Lung (tissue), 11 donors: ENCODE measurements at regions not wholly inside any gene's neighbourhood (a gene's known extent, or its start where the extent isn't known, plus 50 kb on each side); places are given as distances from the start of the nearest gene placed in this dataset.
A peak's percentile ranks its signal among the peaks of the same experiment; 100 is the strongest.

ENCODE experiments used
- ATAC-seq: fragments of 200-7000 bp; cut with Tn5 transposase; one replicate; pipeline ENCODE4 v1.9.1; 2020; ENCODE audit warnings: moderate number of reproducible peaks; ENCODE audit not compliant: insufficient read depth, low FRiP score
- DNase-seq, 3 donors: peaks; one replicate each; pipeline ENCODE4 v3.0.0-alpha.2; 2013 to 2017
- H3K27ac ChIP-seq, 2 donors: one replicate each; pipeline ENCODE4 v1.5.1; 2013; ENCODE audit warnings: mild to moderate bottlenecking in 2 of 2, moderate library complexity in 2 of 2, control low read depth in 1 of 2, inconsistent platforms in 1 of 2, low read depth in 1 of 2, low read length in 1 of 2
- H3K27me3 ChIP-seq, 3 donors: one replicate each; pipeline ENCODE4 v1.5.1; 2013; ENCODE audit warnings: low read length in 2 of 3; ENCODE audit not compliant: control insufficient read depth in 3 of 3, insufficient read depth in 3 of 3
- H3K36me3 ChIP-seq, 4 donors: one replicate each; pipeline ENCODE4 v1.5.1; 2013; ENCODE audit warnings: low read length in 4 of 4, mild to moderate bottlenecking in 1 of 4, moderate library complexity in 1 of 4; ENCODE audit not compliant: control insufficient read depth in 4 of 4, insufficient read depth in 4 of 4
- H3K4me1 ChIP-seq, 5 donors: one replicate each; pipeline ENCODE4 v1.5.1; 2013; ENCODE audit warnings: low read length in 5 of 5, mild to moderate bottlenecking in 2 of 5, moderate library complexity in 1 of 5; ENCODE audit not compliant: control insufficient read depth in 5 of 5, insufficient read depth in 5 of 5
- H3K4me3 ChIP-seq: one replicate; pipeline ENCODE4 v1.5.1; 2013; ENCODE audit warnings: mild to moderate bottlenecking, control low read depth, moderate library complexity
- H3K9ac ChIP-seq, 2 donors: one replicate each; pipeline ENCODE4 v1.5.1; 2013; ENCODE audit warnings: low read length in 2 of 2, control low read depth in 1 of 2; ENCODE audit not compliant: insufficient read depth in 1 of 2
- H3K9me3 ChIP-seq, 4 donors: one replicate each; pipeline ENCODE4 v1.5.1; 2013; ENCODE audit warnings: low read length in 3 of 4, mild to moderate bottlenecking in 1 of 4, moderate library complexity in 1 of 4; ENCODE audit not compliant: control insufficient read depth in 4 of 4, insufficient read depth in 3 of 4
- WGBS, 2 donors: extraction: QIAGEN DNeasy Blood & Tissue Kit; methylation state at CpG; one replicate each; pipeline ENCODE4 v1.1.7; 2013; 5-methylcytosine and 5-hydroxymethylcytosine counted together
- TF ChIP-seq, protein P1 (sequence below): IDR thresholded peaks from 2 replicates; pipeline ENCODE4 v1.5.1; 2012; ENCODE audit warnings: mild to moderate bottlenecking; ENCODE audit errors: control extremely low read depth, extremely low read depth
- donor health status: control.
- donor health status: control.
- donor health status: Bipolar disorder and iron deficiency.
- donor health status: healthy.
- donor health status: DM: yes; HTN: yes; CAD: no.

DNA sequence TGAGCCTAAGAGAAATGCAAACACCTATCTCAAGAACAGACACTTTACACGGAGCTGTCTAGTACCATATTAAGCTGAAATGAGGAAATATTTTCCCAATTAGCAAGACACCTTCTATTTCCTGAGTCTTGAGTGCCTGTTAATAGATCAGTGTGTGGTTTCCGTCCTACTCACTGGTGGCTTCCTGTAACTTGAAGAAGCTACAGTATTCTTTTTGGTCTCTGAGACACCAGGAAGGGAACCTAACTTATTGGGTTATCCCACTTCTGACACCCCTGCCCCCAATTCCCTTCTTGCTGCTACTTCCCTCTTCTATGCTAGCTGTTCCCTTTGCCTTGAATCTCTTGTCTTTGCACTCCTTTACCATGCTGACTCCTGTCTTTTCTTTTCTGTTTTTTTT is 92.7 kb downstream of the FDX1 start:
- H3K4me1 ChIP-seq: peaks cover 0 to 37% (median 5%) of the 10 kb centered on the region in 5 donors
- no peaks in the 10 kb centered on the region for H3K36me3 ChIP-seq
- H3K9me3 ChIP-seq: no peaks in the 10 kb centered on the region
- no peak overlapping the region for H3K4me3 ChIP-seq
- WGBS, 2 donors: 23 to 39% methylated on average over 2 of the region's 2 CpGs
- no peak overlapping the region for H3K27ac ChIP-seq
- H3K9ac ChIP-seq: no peak overlapping the region
- ATAC-seq (no peak), DNase-seq (no peak)
- H3K27me3 ChIP-seq: no peaks in the 10 kb centered on the region
- TF ChIP-seq, protein P1, sequence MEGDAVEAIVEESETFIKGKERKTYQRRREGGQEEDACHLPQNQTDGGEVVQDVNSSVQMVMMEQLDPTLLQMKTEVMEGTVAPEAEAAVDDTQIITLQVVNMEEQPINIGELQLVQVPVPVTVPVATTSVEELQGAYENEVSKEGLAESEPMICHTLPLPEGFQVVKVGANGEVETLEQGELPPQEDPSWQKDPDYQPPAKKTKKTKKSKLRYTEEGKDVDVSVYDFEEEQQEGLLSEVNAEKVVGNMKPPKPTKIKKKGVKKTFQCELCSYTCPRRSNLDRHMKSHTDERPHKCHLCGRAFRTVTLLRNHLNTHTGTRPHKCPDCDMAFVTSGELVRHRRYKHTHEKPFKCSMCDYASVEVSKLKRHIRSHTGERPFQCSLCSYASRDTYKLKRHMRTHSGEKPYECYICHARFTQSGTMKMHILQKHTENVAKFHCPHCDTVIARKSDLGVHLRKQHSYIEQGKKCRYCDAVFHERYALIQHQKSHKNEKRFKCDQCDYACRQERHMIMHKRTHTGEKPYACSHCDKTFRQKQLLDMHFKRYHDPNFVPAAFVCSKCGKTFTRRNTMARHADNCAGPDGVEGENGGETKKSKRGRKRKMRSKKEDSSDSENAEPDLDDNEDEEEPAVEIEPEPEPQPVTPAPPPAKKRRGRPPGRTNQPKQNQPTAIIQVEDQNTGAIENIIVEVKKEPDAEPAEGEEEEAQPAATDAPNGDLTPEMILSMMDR: no peak

- peaks cover 0 to 9% (median 0%) of the 10 kb centered on the region in 4 donors for H3K9me3 ChIP-seq
- WGBS, 2 donors: 76 to 89% methylated on average over 6 of the region's 6 CpGs
- peaks cover 0 to 30% (median 5%) of the 10 kb centered on the region in 5 donors for H3K4me1 ChIP-seq
- DNase-seq: peak in 2 of 3 donors; percentile 23 to 44
- H3K36me3 ChIP-seq: no peaks in the 10 kb centered on the region
- ATAC-seq: peak; percentile 10
- H3K27me3 ChIP-seq: no peaks in the 10 kb centered on the region
- H3K9ac ChIP-seq: no peak overlapping the region
- TF ChIP-seq, protein P1: no peak
- no peak overlapping the region for H3K27ac ChIP-seq
- no peak overlapping the region for H3K4me3 ChIP-seq
These were observed 94.5 kb downstream of the FDX1 start for GRCh38 chr11:110524238-110524637.

- peaks cover 0 to 9% (median 0%) of the 10 kb centered on the region in 4 donors for H3K9me3 ChIP-seq
- peaks cover 0 to 30% (median 5%) of the 10 kb centered on the region in 5 donors for H3K4me1 ChIP-seq
- H3K27me3 ChIP-seq: no peaks in the 10 kb centered on the region
- no peak overlapping the region for H3K9ac ChIP-seq
- 0 to 4% methylated on average over 1 of the region's 1 CpG for WGBS, 2 donors
- H3K27ac ChIP-seq: no peak overlapping the region
- H3K36me3 ChIP-seq: no peaks in the 10 kb centered on the region
- H3K4me3 ChIP-seq: no peak overlapping the region
- DNase-seq: peak; percentile 59 to 80 (median 79)
- ATAC-seq: peak; percentile 51
- TF ChIP-seq, protein P1: no peak
These were observed 96.1 kb downstream of the FDX1 start for GRCh38 chr11:110525883-110526282.

GRCh38 chr11:110526323-110526722 is 96.6 kb downstream of the FDX1 start:
- H3K9me3 ChIP-seq: peaks cover 0 to 9% (median 0%) of the 10 kb centered on the region in 4 donors
- no peak overlapping the region for H3K9ac ChIP-seq
- peak overlapping the region in 1 of 2 donors; percentile 20 for H3K27ac ChIP-seq
- H3K36me3 ChIP-seq: no peaks in the 10 kb centered on the region
- no peak for ATAC-seq
- DNase-seq: no peak
- TF ChIP-seq, protein P1: no peak
- 61 to 75% methylated on average over 2 of the region's 2 CpGs for WGBS, 2 donors
- no peaks in the 10 kb centered on the region for H3K27me3 ChIP-seq
- H3K4me3 ChIP-seq: no peak overlapping the region
- peaks cover 0 to 34% (median 5%) of the 10 kb centered on the region in 5 donors for H3K4me1 ChIP-seq
